ENCODE measurements at regions not wholly inside any gene's neighbourhood (a gene's known extent, or its start where the extent isn't known, plus 50 kb on each side); places are given as distances from the start of the nearest gene placed in this dataset.

DNA sequence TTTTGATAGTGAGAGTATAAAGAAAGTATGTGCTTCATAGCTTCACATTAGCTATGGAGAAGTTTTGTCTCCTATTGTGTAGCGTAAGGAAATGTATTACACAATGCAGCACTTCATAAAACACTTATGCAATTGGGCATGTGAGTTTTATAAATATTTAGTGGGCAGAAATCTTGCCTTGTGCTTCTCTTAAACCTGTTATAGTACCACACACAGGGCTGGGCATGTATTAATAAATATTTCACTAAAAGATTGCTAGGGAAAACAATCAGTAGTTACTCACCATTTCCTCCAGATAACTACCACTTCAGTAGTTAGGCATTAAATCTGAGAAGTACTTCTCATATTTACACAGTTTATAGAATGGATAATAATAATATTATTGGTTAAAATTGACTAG, 1080.8 kb upstream of the PIK3C3 start:
- TF ChIP-seq, protein P1, sequence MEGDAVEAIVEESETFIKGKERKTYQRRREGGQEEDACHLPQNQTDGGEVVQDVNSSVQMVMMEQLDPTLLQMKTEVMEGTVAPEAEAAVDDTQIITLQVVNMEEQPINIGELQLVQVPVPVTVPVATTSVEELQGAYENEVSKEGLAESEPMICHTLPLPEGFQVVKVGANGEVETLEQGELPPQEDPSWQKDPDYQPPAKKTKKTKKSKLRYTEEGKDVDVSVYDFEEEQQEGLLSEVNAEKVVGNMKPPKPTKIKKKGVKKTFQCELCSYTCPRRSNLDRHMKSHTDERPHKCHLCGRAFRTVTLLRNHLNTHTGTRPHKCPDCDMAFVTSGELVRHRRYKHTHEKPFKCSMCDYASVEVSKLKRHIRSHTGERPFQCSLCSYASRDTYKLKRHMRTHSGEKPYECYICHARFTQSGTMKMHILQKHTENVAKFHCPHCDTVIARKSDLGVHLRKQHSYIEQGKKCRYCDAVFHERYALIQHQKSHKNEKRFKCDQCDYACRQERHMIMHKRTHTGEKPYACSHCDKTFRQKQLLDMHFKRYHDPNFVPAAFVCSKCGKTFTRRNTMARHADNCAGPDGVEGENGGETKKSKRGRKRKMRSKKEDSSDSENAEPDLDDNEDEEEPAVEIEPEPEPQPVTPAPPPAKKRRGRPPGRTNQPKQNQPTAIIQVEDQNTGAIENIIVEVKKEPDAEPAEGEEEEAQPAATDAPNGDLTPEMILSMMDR (IDR thresholded peaks at IDR 0.05): no peak
- no peak for TF ChIP-seq EZH2 (IDR thresholded peaks at IDR 0.05)
